ENCODE measurements at regions not wholly inside any gene's neighbourhood (a gene's known extent, or its start where the extent isn't known, plus 50 kb on each side); places are given as distances from the start of the nearest gene placed in this dataset.

GRCh38 chr1:201602413-201603265 lies 63.7 kb downstream of the NAV1 start (continued):
- TF ChIP-seq IRF3 (IDR thresholded peaks at IDR 0.05) = no peak
- TF ChIP-seq FOXK2 (IDR thresholded peaks at IDR 0.05) = no peak
- TF ChIP-seq SP1 (IDR thresholded peaks at IDR 0.05; ENCODE audit: low read depth, low read length) = no peak
- TF ChIP-seq RCOR1 (conservative IDR thresholded peaks at IDR 0.05; ENCODE audit: low read depth, low read length) = no peak
- no peak for TF ChIP-seq IKZF1 (conservative IDR thresholded peaks at IDR 0.05)
- no peak for TF ChIP-seq ZNF592 (IDR thresholded peaks at IDR 0.05)

All from GM12878 (cell line).